ENCODE measurements at regions not wholly inside any gene's neighbourhood (a gene's known extent, or its start where the extent isn't known, plus 50 kb on each side); places are given as distances from the start of the nearest gene placed in this dataset.

DNA sequence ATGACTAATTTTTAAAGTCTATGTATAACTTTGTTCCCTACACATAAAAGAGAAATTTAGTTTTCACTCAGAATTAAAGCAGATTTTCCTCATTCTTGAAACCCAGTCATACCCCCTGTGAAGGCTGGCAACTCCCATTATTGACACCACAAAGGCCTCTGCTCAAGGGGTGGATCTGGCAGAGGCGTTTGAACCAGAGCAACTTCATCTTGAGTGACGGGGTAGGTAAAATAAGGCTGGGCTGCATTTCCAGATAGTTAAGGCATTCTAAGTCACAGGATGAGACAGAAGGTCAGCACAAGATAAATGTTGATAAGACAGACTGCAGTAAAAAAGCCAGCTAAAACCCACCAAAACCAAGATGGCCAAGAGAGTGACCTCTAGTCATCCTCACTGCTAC, 177.2 kb upstream of the OR13F1 start:
- Histone ChIP-seq H3K4me3 (ENCODE audit: low read depth, low read length) (no peak overlapping the region), H3K27me3 (replicated peaks) (no peaks in the 10 kb centered on the region), H3K36me3 (replicated peaks) (no peaks in the 10 kb centered on the region), H3K27ac (no peak overlapping the region)
- no peak for DNase-seq
- TF ChIP-seq, protein P1, sequence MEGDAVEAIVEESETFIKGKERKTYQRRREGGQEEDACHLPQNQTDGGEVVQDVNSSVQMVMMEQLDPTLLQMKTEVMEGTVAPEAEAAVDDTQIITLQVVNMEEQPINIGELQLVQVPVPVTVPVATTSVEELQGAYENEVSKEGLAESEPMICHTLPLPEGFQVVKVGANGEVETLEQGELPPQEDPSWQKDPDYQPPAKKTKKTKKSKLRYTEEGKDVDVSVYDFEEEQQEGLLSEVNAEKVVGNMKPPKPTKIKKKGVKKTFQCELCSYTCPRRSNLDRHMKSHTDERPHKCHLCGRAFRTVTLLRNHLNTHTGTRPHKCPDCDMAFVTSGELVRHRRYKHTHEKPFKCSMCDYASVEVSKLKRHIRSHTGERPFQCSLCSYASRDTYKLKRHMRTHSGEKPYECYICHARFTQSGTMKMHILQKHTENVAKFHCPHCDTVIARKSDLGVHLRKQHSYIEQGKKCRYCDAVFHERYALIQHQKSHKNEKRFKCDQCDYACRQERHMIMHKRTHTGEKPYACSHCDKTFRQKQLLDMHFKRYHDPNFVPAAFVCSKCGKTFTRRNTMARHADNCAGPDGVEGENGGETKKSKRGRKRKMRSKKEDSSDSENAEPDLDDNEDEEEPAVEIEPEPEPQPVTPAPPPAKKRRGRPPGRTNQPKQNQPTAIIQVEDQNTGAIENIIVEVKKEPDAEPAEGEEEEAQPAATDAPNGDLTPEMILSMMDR (IDR thresholded peaks at IDR 0.05; ENCODE audit: low read depth, low read length, missing control alignments) = no peak
- in situ Hi-C loops (cut with HindIII; ENCODE audit: low pct_ligation_motif_present, low sequenced_read_pairs) = no loop called here

DNA sequence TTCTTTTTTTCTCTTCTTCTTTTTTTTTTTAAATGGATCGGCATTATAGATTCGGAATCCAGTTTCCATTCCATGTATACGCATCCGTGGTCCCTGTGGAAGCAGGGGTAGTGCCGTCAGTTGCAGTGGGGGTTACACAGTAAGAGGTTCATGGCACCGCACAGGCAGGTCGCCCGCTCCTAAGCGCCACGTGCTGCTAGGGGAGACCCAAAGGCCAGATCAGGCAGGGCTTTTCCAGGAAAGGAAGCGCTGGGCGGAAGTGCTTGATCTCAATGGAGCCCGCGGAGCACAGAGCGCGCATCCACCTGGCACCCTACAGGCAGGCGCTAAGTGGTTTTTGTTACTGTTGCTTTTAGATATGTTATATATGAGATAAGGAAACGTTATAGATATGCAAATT, 174.8 kb upstream of the OR13F1 start:
- TF ChIP-seq, protein P1 (IDR thresholded peaks at IDR 0.05; ENCODE audit: low read depth, low read length, missing control alignments) = no peak
- DNase-seq = no peak
- Histone ChIP-seq H3K27ac (no peak overlapping the region), H3K36me3 (replicated peaks) (no peaks in the 10 kb centered on the region), H3K27me3 (replicated peaks) (no peaks in the 10 kb centered on the region), H3K4me3 (ENCODE audit: low read depth, low read length) (no peak overlapping the region)
- in situ Hi-C loops (cut with HindIII; ENCODE audit: low pct_ligation_motif_present, low sequenced_read_pairs) = no loop called here

- Histone ChIP-seq H3K36me3 (replicated peaks) (no peaks in the 10 kb centered on the region), H3K27ac (no peak overlapping the region), H3K27me3 (replicated peaks) (no peaks in the 10 kb centered on the region), H3K4me3 (ENCODE audit: low read depth, low read length) (no peak overlapping the region)
- TF ChIP-seq, protein P1 (IDR thresholded peaks at IDR 0.05; ENCODE audit: low read depth, low read length, missing control alignments) = no peak
- in situ Hi-C loops (cut with HindIII; ENCODE audit: low pct_ligation_motif_present, low sequenced_read_pairs) = no loop called here
- DNase-seq = no peak
Measured at GRCh38 chr9:104330841-104331240, 173.2 kb upstream of the OR13F1 start.

DNA sequence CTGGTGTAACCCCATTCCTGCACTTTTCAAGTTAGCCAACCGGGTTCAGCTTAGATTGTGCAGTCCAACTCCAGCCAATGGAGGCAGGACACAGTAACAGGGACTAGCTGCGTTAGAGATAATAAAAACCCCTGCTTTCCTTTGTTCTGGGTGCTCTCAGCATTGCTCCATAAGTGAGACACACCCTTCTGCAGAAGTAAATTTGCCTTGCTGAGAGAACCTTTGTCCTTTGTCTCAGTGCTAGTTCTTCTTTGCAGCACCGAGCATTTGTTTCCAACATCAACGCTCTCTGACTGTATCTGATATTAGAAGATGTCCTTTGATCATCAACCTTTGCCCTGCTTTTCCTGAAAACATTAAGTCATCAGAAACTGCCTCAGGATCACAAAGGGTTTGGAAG, 169.5 kb upstream of the OR13F1 start:
- TF ChIP-seq, protein P1 (IDR thresholded peaks at IDR 0.05; ENCODE audit: low read depth, low read length, missing control alignments) = no peak
- DNase-seq = no peak
- Histone ChIP-seq H3K4me3 (ENCODE audit: low read depth, low read length) (no peak overlapping the region), H3K36me3 (replicated peaks) (no peaks in the 10 kb centered on the region), H3K27me3 (replicated peaks) (no peaks in the 10 kb centered on the region), H3K27ac (no peak overlapping the region)
- in situ Hi-C loops (cut with HindIII; ENCODE audit: low pct_ligation_motif_present, low sequenced_read_pairs) = no loop called here

DNA sequence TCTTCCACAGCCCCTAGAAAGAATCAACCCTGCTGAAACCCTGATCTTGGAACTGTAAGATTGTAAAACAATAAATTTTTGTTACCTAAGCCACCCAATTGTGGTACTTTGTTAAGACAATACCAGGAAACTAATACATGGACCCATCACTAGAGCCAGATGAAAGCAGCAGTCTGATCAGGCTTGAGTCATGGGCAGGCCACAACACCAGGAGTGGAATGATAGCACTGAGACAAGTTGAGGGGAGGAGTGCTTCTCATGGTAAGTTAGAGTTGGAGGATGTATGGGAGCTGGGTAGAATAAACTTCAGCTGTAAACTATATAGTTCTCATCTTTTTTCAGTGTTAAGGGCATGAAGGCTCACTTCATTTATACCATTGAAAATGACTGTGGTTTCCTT, 164.4 kb upstream of the OR13F1 start:
- Histone ChIP-seq H3K27me3 (replicated peaks) (no peaks in the 10 kb centered on the region), H3K27ac (no peak overlapping the region), H3K4me3 (ENCODE audit: low read depth, low read length) (no peak overlapping the region), H3K36me3 (replicated peaks) (no peaks in the 10 kb centered on the region)
- in situ Hi-C loops (cut with HindIII; ENCODE audit: low pct_ligation_motif_present, low sequenced_read_pairs) = no loop called here
- DNase-seq = no peak
- TF ChIP-seq, protein P1 (IDR thresholded peaks at IDR 0.05; ENCODE audit: low read depth, low read length, missing control alignments) = no peak

DNA sequence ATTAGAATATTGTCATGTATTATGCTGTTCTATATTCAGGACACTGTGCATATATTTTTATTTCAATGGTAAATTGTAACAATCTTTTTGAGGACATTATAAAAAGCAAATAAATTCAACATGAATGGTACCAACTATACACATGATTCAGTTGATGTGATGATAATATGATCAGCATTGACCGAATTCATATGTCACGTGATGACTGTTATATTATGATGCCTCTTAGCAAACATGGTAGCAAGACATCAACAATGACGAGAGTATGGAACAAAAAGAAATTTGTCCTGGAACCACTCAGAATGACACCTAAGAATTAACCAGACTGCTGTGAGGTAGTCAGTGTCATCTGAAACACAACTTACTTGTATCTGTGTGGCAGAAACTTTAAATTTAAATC, 161.5 kb upstream of the OR13F1 start:
- Histone ChIP-seq H3K27ac (no peak overlapping the region), H3K36me3 (replicated peaks) (no peaks in the 10 kb centered on the region), H3K27me3 (replicated peaks) (no peaks in the 10 kb centered on the region), H3K4me3 (ENCODE audit: low read depth, low read length) (no peak overlapping the region)
- no peak for DNase-seq
- TF ChIP-seq, protein P1 (IDR thresholded peaks at IDR 0.05; ENCODE audit: low read depth, low read length, missing control alignments) = no peak
- in situ Hi-C loops (cut with HindIII; ENCODE audit: low pct_ligation_motif_present, low sequenced_read_pairs) = no loop called here

Data from brain microvascular endothelial cell (primary cell).